NCI-H2227 (cell line): ENCODE measurements at regions not wholly inside any gene's neighbourhood (a gene's known extent, or its start where the extent isn't known, plus 50 kb on each side); places are given as distances from the start of the nearest gene placed in this dataset.
"Not testable (repeated sequence)": the region's sequence is repeated elsewhere in the genome, so short reads cannot be mapped to it uniquely, and the experiment has no call there.

Source experiments
- DNase-seq: peaks from one replicate; lab custom pipeline; 2025; ENCODE audit not compliant: unreplicated experiment; lab: John Stamatoyannopoulos, UW

DNA sequence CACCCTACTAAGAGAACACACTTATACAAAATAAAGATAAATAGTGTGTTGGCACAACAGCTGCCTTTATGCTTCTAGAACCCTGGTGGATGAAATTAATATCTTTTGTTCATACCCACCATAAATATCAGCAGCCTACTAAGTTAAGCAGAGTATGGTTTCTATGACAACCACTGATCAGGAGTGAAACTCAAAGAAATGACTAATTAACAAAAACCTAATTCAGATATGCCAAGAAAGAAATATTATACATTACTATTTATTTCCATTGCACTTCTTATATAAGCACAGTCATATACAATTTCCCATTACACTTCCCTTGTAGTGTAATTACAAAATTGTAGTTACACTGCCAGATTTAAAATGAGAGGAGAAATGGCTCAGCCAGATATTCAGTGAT lies 164.1 kb upstream of the CDKN3 start:
- DNase-seq = no peak

GRCh38 chr14:54241517-54241916 lies 155.3 kb upstream of the CDKN3 start:
- DNase-seq = no peak

GRCh38 chr14:54251356-54251755 lies 145.5 kb upstream of the CDKN3 start:
- DNase-seq = no peak

DNA sequence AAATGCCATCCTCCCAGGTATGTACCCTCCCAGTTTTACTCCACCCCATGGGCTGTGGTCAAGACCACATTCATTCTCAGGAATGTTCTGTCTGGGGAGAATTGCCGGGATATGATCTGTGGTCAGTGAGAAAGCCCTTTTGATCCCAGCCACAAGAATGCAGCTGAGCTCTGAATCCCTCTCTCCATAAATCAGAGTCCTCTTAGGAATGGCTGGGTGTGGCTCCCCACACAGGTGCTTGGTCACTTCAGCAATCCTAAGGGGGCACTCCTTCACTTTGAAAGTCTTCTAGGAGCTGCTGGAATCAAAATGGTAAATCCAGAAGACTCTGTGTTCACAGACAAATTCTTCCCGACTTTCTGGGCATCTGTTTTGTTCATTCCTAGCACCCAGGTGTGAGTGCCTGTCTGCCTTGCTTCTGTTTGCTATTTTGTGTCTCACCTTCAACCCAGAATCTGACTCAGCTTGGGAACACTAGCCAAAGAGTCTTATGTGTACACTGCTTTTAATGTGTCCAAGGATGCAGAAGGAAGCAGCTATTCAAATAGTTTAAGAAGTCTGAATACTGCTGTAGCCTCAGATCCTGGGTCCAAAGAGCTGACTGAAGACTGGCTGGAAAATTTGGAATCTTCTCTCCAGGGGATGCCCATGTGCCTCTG lies 144.6 kb upstream of the CDKN3 start:
- no peak for DNase-seq

DNA sequence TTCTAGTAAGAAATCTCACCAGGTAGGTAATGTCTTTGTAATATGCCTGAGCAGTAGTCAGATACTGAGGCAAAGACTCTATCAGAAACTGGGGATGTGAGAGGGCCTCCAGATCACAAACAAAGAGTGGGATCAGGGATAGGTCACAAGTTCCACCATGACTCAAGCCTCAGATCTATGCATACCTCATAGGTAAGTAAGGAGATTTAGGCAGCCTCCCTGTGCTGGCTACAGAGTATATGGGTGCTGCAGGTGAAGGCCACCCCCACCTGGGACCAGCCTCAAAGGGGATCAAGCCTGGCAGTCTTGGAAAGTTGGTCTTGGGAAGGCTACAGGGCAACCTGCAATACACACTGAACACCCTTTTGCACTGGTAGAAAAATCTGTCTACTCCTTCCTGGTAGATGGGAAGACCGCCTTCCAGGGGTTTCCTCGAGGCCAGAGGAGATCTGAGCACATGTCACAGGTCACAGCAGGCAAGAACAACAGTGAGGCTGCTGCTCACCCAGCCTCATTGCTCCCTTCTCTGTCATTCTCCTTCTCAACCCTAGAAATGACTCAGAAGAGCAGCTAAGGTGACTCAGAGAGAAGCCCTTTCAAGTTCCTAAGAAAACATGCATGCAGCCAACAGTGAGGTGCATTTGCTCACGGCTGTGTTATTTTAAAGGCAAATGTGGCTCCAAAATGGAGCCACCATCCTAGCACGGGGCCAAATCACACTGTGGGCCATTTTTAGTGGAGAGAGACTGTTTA lies 143.4 kb upstream of the CDKN3 start:
- no peak for DNase-seq

- no peak for DNase-seq
Measured at GRCh38 chr14:54256156-54256555, 140.7 kb upstream of the CDKN3 start.

DNA sequence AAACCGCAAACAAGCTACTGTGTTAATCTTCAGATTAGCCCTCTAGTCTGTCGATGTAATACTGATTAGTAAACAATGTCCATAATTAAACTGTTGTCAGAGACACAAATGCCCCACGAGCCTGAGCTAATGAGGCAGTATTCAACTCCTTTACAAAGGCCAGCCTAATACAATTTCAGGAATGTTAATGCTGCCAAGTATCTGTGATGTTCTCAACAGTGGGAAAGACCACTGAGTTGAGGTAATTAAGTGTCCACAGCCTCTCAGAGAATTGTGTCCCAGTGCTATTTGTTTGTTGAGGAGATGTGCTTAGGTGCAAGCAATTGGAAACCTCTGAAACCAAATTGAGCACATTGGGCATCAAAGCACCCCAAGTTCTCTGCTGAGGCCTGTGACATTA lies 139.4 kb upstream of the CDKN3 start:
- no peak for DNase-seq

GRCh38 chr14:54258382-54258781 lies 138.4 kb upstream of the CDKN3 start:
- DNase-seq = no peak

DNA sequence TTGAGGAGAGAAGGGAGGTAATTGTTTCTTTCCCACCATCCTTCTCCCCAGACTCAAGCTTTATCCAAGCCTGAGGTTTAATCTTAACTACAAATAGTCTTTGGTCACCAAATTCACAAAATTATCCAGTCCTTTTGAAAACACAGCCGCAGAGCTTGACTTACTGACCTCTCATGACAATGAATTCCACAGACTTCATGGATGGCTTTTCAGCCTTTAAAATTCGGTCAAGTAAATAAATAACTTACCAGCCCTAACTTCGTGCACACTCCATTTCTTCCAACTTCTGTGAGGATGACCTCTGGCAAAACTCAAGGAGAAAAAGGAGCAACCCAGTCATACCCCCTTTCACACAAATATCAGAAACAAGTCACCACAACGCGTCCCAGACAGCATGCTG lies 137.0 kb upstream of the CDKN3 start:
- no peak for DNase-seq

DNA sequence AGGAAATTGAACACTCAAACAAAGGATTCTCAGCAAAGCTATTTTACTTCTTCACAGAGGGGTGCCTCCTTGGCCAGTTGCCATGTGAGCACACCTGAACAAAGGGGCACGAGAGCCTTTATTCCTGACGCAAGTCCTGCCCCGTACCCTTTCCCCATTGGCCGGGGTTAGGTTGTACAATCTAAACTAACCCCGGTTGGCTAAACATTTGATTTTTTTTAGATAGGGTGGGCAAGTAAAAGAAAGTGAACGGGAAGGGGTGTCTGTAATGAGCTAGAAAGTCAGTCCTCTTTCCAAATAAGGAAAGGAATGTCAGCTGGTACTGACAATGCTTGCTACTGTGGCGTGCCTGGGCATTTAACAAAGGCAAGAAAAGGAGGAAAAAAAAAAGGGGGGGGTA lies 135.5 kb upstream of the CDKN3 start:
- peak; percentile 13 for DNase-seq

GRCh38 chr14:54266616-54267015 lies 130.2 kb upstream of the CDKN3 start:
- not testable (repeated sequence) for DNase-seq

DNA sequence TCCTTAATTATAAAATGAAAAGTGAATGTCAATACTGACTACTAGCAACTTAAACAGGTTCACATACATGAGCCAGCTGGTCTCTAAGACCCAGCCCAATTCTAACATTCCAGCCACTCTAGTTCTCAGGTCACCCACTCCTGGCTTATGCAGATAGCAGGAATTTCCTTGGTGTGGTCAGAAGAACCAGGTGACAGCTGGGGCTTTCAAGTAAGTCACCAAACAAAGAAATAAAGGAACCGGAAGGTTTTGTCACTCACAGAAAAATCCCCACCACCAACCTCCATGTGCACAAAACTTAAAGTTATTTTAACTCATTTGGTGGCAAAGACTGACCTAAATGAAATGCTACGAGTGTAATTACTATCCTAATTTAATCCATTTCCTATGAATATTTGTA lies 129.6 kb upstream of the CDKN3 start:
- no peak for DNase-seq

GRCh38 chr14:54275997-54276725 lies 120.6 kb upstream of the CDKN3 start:
- peak; percentile 29 for DNase-seq

GRCh38 chr14:54278087-54278486 lies 118.7 kb upstream of the CDKN3 start:
- no peak for DNase-seq

GRCh38 chr14:54278665-54279295 lies 118.0 kb upstream of the CDKN3 start:
- no peak for DNase-seq

GRCh38 chr14:54282849-54283248 lies 114.0 kb upstream of the CDKN3 start:
- no peak for DNase-seq

GRCh38 chr14:54285030-54285429 lies 111.8 kb upstream of the CDKN3 start:
- DNase-seq = no peak

DNA sequence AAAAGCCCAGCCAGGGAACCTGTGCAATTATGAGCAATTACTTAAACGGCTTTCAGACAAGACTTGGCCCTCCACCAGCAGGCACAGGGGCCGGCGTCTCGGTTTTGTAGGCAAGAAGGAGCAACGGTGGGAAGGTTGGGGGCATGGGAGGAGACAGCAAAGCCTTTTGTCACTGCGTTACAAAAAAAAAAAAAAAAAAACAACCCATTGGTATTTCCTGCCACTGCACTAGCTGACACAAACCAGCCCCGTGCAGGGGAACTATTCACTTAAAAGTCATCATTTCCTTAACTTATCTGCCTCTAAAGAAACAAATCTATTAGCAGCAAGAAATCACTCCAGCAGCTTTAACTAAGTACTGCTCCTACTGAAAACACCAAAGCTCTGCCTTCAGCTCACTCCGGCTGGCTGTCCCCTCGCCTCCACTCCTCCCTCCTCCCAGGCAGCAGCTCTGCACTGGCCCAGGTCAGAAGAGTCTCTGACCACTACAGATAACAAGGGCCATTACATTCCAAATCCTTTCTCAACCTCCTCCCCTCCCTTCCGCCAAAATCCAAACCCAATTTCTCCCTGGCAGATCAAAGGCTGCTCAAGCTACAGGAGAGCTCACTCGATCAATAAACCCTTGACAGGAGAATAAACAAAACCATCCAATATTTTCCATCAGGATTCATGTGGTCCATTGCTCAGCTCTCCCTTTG lies 105.2 kb upstream of the CDKN3 start:
- peak; percentile 85 for DNase-seq

DNA sequence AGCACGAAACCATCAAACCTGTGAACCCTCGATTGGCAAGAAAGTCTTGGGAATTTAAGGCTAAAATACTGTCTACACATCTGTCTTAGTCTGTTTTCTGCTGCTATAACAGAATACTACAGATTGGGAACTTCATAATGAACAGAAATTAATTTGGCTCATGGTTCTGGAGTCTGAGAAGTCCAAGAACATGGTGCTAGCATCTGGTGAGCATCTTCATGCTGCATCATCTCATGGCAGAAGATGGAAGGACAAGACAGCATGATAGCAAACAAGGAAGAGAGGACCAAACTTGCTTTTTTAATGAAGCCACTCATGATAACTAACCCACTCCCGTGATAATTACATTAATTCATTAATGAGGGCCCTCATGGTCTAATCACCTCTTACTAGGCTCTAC lies 102.0 kb upstream of the CDKN3 start:
- DNase-seq = no peak

- DNase-seq = no peak
Measured at GRCh38 chr14:54299410-54300363, 97.1 kb upstream of the CDKN3 start.
